ENCODE measurements at regions not wholly inside any gene's neighbourhood (a gene's known extent, or its start where the extent isn't known, plus 50 kb on each side); places are given as distances from the start of the nearest gene placed in this dataset.

DNA sequence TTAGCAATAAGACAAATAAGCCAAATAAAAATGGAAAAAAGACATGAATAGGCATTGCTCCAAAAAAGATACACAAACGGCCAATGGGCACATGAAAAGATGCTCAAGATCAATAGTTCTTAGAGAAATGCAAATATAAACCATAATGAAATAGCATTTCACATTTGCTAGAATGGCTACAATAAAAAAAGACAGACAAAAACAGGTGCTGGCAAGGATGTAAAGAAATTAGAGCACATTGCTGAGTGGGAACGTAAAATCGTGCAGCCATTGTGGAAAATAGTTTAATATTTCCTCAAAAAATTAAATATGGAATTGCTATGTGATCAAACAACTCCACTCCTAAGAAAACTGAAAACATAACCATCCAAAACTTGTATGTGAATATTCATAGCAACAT is 160.0 kb upstream of the SPATS2L start:
- TF ChIP-seq EZH2phosphoT487 (IDR thresholded peaks at IDR 0.05; ENCODE audit: borderline replicate concordance, low read length): no peak
- TF ChIP-seq, protein P1, sequence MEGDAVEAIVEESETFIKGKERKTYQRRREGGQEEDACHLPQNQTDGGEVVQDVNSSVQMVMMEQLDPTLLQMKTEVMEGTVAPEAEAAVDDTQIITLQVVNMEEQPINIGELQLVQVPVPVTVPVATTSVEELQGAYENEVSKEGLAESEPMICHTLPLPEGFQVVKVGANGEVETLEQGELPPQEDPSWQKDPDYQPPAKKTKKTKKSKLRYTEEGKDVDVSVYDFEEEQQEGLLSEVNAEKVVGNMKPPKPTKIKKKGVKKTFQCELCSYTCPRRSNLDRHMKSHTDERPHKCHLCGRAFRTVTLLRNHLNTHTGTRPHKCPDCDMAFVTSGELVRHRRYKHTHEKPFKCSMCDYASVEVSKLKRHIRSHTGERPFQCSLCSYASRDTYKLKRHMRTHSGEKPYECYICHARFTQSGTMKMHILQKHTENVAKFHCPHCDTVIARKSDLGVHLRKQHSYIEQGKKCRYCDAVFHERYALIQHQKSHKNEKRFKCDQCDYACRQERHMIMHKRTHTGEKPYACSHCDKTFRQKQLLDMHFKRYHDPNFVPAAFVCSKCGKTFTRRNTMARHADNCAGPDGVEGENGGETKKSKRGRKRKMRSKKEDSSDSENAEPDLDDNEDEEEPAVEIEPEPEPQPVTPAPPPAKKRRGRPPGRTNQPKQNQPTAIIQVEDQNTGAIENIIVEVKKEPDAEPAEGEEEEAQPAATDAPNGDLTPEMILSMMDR (conservative IDR thresholded peaks at IDR 0.05; ENCODE audit: low read depth, low read length): no peak
